DOHH2 (cell line): ENCODE measurements at regions not wholly inside any gene's neighbourhood (a gene's known extent, or its start where the extent isn't known, plus 50 kb on each side); places are given as distances from the start of the nearest gene placed in this dataset.

Source experiments
- H3F3A ChIP-seq: fragments of 200-600 bp; sonication (generic), shearing (Covaris generic); 2 replicates; pipeline ENCODE4 v1.6.0; 2016; ENCODE audit warnings: antibody characterized with exemption, mild to moderate bottlenecking; ENCODE audit not compliant: control insufficient read depth, insufficient read depth
- H3K27ac ChIP-seq: fragments of 200-600 bp; sonication (generic); 2 replicates; pipeline ENCODE4 v1.5.1; 2014; ENCODE audit warnings: low read depth, mild to moderate bottlenecking, low read length, moderate library complexity
- H3K27me3 ChIP-seq: fragments of 200-600 bp; sonication (generic); 2 replicates; pipeline ENCODE4 v1.6.1; 2014; ENCODE audit warnings: mild to moderate bottlenecking, low read length, mixed read lengths; ENCODE audit not compliant: control insufficient read depth
- H3K36me3 ChIP-seq: fragments of 200-600 bp; sonication (generic); 2 replicates; pipeline ENCODE4 v1.6.1; 2014; ENCODE audit warnings: mild to moderate bottlenecking, low read length, moderate library complexity, mixed read lengths; ENCODE audit not compliant: control insufficient read depth
- H3K4me1 ChIP-seq: fragments of 200-600 bp; sonication (generic); 2 replicates; pipeline ENCODE4 v1.6.1; 2014; ENCODE audit warnings: mild to moderate bottlenecking, low read length, mixed read lengths; ENCODE audit not compliant: control insufficient read depth
- H3K4me2 ChIP-seq: fragments of 200-600 bp; sonication (generic); 2 replicates; pipeline ENCODE4 v1.6.0; 2014; ENCODE audit warnings: mild to moderate bottlenecking, low read length, moderate library complexity
- H3K4me3 ChIP-seq: fragments of 200-600 bp; sonication (generic); 2 replicates; pipeline ENCODE4 v1.5.1; 2014; ENCODE audit warnings: mild to moderate bottlenecking, low read length, mixed read lengths
- H3K79me2 ChIP-seq: fragments of 200-600 bp; sonication (generic); 2 replicates; pipeline ENCODE4 v1.6.1; 2014; ENCODE audit warnings: mild to moderate bottlenecking, low read length, mixed read lengths; ENCODE audit not compliant: control insufficient read depth
- H3K9me2 ChIP-seq: fragments of 200-600 bp; sonication (generic); replicated peaks from 2 replicates; pipeline ENCODE4 v1.6.1; 2014; ENCODE audit warnings: mild to moderate bottlenecking, low read length, mixed read lengths; ENCODE audit not compliant: control insufficient read depth
- H3K9me3 ChIP-seq: fragments of 200-600 bp; sonication (generic); 2 replicates; pipeline ENCODE4 v1.6.1; 2014; ENCODE audit warnings: antibody characterized with exemption, low read length, mixed read lengths; ENCODE audit not compliant: control insufficient read depth, insufficient read depth
- H4K20me1 ChIP-seq: fragments of 200-600 bp; sonication (generic); 2 replicates; pipeline ENCODE4 v1.6.0; 2014; ENCODE audit warnings: low read depth, mild to moderate bottlenecking, antibody characterized with exemption, low read length, moderate library complexity; ENCODE audit not compliant: control insufficient read depth, insufficient read depth
- CTCF ChIP-seq: fragments of 200-600 bp; sonication (generic); IDR thresholded peaks from one replicate; pipeline ENCODE4 v1.5.1; 2014; ENCODE audit warnings: antibody characterized with exemption, mild to moderate bottlenecking, low read depth, low read length; ENCODE audit not compliant: poor library complexity, severe bottlenecking
- EZH2phosphoT487 ChIP-seq: fragments of 200-600 bp; sonication (generic); IDR thresholded peaks from 2 replicates; pipeline ENCODE4 v1.6.1; 2017; ENCODE audit warnings: borderline replicate concordance, mild to moderate bottlenecking, antibody characterized with exemption, low read length, moderate library complexity, mixed read lengths

- Histone ChIP-seq H3K27me3 (peaks cover 9% of the 10 kb centered on the region; the same call in 1 of the 2 replicates), H3K4me1 (no peaks in the 10 kb centered on the region), H3K79me2 (no peaks in the 10 kb centered on the region), H3K36me3 (no peaks in the 10 kb centered on the region), H3K4me3 (no peak overlapping the region), H3F3A (no peaks in the 10 kb centered on the region), H3K9me3 (no peaks in the 10 kb centered on the region), H3K9me2 (no peaks in the 10 kb centered on the region), H4K20me1 (no peaks in the 10 kb centered on the region), H3K27ac (no peak overlapping the region), H3K4me2 (no peak overlapping the region)
- TF ChIP-seq CTCF: no peak
- TF ChIP-seq EZH2phosphoT487: no peak
These were observed 143.5 kb downstream of the ANKRD60 start for GRCh38 chr20:58084966-58085365.

GRCh38 chr20:58084566-58084965 lies 143.9 kb downstream of the ANKRD60 start:
- H3K4me2 ChIP-seq: no peak overlapping the region
- no peak overlapping the region for H3K4me3 ChIP-seq
- no peak overlapping the region for H3K27ac ChIP-seq
- no peaks in the 10 kb centered on the region for H3K79me2 ChIP-seq
- H3K27me3 ChIP-seq: peaks cover 12% of the 10 kb centered on the region; the same call in 1 of the 2 replicates
- no peaks in the 10 kb centered on the region for H3F3A ChIP-seq
- no peaks in the 10 kb centered on the region for H3K4me1 ChIP-seq
- H3K36me3 ChIP-seq: no peaks in the 10 kb centered on the region
- no peaks in the 10 kb centered on the region for H3K9me3 ChIP-seq
- no peaks in the 10 kb centered on the region for H4K20me1 ChIP-seq
- TF ChIP-seq EZH2phosphoT487 (no peak), CTCF (no peak)
- no peaks in the 10 kb centered on the region for H3K9me2 ChIP-seq

- peaks cover 17% of the 10 kb centered on the region; the same call in 1 of the 2 replicates for H3K27me3 ChIP-seq
- no peaks in the 10 kb centered on the region for H3K4me1 ChIP-seq
- no peak for TF ChIP-seq EZH2phosphoT487
These were observed 146.6 kb downstream of the ANKRD60 start for GRCh38 chr20:58081846-58082245.

GRCh38 chr20:58078741-58079522 lies 149.5 kb downstream of the ANKRD60 start:
- Histone ChIP-seq H3K9me3 (no peaks in the 10 kb centered on the region), H3K79me2 (no peaks in the 10 kb centered on the region), H3K36me3 (no peaks in the 10 kb centered on the region), H4K20me1 (no peaks in the 10 kb centered on the region), H3K27ac (no peak overlapping the region), H3F3A (no peaks in the 10 kb centered on the region), H3K4me1 (no peaks in the 10 kb centered on the region), H3K9me2 (no peaks in the 10 kb centered on the region), H3K27me3 (peaks cover 13% of the 10 kb centered on the region; the same call in 1 of the 2 replicates), H3K4me3 (no peak overlapping the region), H3K4me2 (no peak overlapping the region)
- TF ChIP-seq CTCF (no peak), EZH2phosphoT487 (no peak)

More at GRCh38 chr20:58081846-58082245, 146.6 kb downstream of the ANKRD60 start:
- no peaks in the 10 kb centered on the region for H3F3A ChIP-seq
- H4K20me1 ChIP-seq: no peaks in the 10 kb centered on the region
- no peaks in the 10 kb centered on the region for H3K36me3 ChIP-seq
- H3K9me2 ChIP-seq: no peaks in the 10 kb centered on the region
- H3K4me2 ChIP-seq: no peak overlapping the region
- H3K9me3 ChIP-seq: no peaks in the 10 kb centered on the region
- H3K79me2 ChIP-seq: no peaks in the 10 kb centered on the region
- no peak overlapping the region for H3K27ac ChIP-seq
- no peak overlapping the region for H3K4me3 ChIP-seq
